ENCODE measurements at regions not wholly inside any gene's neighbourhood (a gene's known extent, or its start where the extent isn't known, plus 50 kb on each side); places are given as distances from the start of the nearest gene placed in this dataset.

DNA sequence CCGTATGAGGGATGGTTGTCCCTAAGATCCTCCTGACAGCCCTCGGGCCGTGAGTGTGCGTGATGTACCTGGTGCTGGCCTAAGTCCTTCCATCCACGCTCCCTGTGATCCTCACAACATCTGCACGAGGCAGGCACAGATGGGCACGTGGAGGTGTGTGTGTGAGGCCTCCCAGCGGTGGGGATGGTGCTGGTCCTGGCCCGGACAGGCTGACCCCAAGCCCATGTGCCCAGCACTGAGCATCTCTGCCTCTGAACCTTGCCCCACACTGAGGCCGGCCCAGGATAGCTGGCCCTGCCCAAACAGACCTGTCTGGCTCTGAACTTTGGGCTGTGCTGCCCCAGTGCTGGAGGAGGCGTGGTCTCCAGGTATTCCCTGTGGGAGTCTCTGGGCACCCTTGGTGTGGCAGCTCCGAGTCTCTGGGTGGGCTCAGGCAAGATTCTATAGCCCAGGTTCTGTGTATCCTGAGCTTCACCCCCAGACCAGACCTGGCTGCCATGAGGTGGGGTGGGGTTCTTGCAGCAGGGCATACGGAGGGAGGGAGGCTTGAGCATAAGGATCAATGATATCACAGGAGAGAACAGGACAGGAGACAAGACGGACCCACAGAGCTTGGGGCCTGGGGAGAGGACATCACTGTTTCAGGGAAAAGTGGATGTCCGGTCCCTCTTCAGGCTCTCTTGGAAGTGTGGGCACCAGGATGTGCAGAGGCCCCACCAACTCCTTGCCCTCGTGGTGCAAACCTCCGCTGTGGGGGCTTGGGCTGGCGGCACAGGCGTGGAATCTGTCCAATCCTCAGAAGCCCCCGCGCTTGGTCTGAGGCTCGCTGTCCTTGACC, 881.8 kb downstream of the BRD1 start (continued):
- TF ChIP-seq, protein P1, sequence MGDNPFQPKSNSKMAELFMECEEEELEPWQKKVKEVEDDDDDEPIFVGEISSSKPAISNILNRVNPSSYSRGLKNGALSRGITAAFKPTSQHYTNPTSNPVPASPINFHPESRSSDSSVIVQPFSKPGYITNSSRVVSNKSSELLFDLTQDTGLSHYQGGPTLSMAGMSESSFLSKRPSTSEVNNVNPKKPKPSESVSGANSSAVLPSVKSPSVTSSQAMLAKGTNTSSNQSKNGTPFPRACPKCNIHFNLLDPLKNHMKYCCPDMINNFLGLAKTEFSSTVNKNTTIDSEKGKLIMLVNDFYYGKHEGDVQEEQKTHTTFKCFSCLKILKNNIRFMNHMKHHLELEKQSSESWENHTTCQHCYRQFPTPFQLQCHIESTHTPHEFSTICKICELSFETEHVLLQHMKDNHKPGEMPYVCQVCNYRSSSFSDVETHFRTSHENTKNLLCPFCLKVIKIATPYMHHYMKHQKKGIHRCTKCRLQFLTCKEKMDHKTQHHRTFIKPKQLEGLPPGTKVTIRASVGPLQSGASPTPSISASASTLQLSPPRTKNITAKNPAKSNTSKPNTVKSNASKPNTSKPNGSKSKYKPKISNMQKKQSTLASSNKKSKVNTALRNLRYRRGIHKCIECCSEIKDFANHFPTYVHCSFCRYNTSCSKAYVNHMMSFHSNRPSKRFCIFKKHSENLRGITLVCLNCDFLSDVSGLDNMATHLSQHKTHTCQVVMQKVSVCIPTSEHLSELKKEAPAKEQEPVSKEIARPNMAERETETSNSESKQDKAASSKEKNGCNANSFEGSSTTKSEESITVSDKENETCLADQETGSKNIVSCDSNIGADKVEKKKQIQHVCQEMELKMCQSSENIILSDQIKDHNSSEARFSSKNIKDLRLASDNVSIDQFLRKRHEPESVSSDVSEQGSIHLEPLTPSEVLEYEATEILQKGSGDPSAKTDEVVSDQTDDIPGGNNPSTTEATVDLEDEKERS (tag by site-specific recombination; IDR thresholded peaks at IDR 0.05), result no peak
- TF ChIP-seq KLF9 (tag by site-specific recombination; IDR thresholded peaks at IDR 0.05; ENCODE audit: low read depth), result no peak
- TF ChIP-seq ZNF555 (tag by site-specific recombination; conservative IDR thresholded peaks at IDR 0.05), result no peak
- TF ChIP-seq, protein P2, sequence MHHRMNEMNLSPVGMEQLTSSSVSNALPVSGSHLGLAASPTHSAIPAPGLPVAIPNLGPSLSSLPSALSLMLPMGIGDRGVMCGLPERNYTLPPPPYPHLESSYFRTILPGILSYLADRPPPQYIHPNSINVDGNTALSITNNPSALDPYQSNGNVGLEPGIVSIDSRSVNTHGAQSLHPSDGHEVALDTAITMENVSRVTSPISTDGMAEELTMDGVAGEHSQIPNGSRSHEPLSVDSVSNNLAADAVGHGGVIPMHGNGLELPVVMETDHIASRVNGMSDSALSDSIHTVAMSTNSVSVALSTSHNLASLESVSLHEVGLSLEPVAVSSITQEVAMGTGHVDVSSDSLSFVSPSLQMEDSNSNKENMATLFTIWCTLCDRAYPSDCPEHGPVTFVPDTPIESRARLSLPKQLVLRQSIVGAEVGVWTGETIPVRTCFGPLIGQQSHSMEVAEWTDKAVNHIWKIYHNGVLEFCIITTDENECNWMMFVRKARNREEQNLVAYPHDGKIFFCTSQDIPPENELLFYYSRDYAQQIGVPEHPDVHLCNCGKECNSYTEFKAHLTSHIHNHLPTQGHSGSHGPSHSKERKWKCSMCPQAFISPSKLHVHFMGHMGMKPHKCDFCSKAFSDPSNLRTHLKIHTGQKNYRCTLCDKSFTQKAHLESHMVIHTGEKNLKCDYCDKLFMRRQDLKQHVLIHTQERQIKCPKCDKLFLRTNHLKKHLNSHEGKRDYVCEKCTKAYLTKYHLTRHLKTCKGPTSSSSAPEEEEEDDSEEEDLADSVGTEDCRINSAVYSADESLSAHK (tag by site-specific recombination; IDR thresholded peaks at IDR 0.05), result no peak
- no peak for TF ChIP-seq ZNF2 (tag by site-specific recombination; IDR thresholded peaks at IDR 0.05)
- TF ChIP-seq SP3 (tag by site-specific recombination; IDR thresholded peaks at IDR 0.05), result no peak
- no peak for TF ChIP-seq ZNF37A (tag by site-specific recombination; IDR thresholded peaks at IDR 0.05)
- TF ChIP-seq ZFP3 (tag by site-specific recombination; IDR thresholded peaks at IDR 0.05; ENCODE audit: low read depth), result no peak
- TF ChIP-seq SP7 (tag by site-specific recombination; IDR thresholded peaks at IDR 0.05), result no peak
- TF ChIP-seq ZNF629 (tag by site-specific recombination; IDR thresholded peaks at IDR 0.05), result no peak

DNA sequence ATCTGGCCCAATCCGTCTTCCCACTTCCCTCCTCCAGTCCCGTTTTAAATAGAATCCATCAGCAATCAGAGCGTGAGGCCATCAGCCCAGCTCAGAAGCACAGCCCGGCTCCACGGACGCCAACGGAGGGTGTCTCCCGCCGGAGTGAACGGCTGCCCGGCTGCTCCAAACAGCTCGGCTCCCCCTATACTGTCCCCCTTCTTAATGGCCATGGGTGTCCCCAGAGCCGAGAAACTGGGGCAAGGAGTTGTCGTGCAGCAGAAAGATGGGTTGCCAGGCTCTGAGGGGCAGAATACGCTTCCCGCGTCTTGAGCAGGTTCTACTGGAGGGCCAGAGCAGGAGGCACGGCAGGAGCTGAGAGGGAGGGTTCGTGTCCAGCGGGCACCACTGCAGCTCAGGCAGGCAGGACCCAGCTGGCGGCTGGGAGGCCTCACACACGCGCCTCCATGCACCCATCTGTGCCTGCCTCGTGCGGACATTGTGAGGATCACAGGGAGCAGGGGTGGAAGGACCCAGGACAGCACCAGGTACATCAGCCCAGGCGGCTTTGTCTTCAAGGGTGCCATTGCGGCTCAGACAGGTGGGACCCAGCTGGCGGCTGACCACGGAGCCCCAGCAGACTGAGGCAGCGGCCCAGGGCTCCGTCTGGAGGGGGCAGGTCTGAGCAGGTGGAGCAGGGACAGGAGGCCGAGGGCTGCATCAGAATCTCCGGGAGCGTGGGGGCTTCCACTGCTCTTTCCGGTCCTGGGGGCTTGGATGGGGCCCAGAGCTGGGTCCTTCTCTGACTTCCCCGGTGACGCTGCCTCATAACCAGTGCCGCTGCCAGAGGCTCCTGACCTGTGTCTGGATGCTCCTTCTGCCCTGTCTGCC, 882.7 kb downstream of the BRD1 start:
- Histone ChIP-seq H3K9me3 (ENCODE audit: control insufficient read depth, insufficient read depth, low read depth, low read length) (no peaks in the 10 kb centered on the region), H3K4me3 (ENCODE audit: low read depth, low read length) (no peak overlapping the region), H3K27ac (ENCODE audit: extremely low read depth, low read depth, low read length) (no peak overlapping the region), H3K36me3 (ENCODE audit: control insufficient read depth in 2 of 2, insufficient read depth in 1 of 2, low read length in 2 of 2) (no peaks in the 10 kb centered on the region), H3K4me1 (ENCODE audit: control insufficient read depth, insufficient read depth, low read length) (no peaks in the 10 kb centered on the region)
- ChIA-PET CTCF (interaction anchor here (0.6 to 1.2 kb wide), 3 partner anchors 9 to 960 kb away, joined by 3 to 4 read pairs (median 3); no protein-coding TSS in a partner anchor), POLR2A (no interaction called here)
- TF ChIP-seq GLIS2 (tag by site-specific recombination; IDR thresholded peaks at IDR 0.05) (no peak), ZNF366 (tag by site-specific recombination; conservative IDR thresholded peaks at IDR 0.05) (no peak)

DNA sequence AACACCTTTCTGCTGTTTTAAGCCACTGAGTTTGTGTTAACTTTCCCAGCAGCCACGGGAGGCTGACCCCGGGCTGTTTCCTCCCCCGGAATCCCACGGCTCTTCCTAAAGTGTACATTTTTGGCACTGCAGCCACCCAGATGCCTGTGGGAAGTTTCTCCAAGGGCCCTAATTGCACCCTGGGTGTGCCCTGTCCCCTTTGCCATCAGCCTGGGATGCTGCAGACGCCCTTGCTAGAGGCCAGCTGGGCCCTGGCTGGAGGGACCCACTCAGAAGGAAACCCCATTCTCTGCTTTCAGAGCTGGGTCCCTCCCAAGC, 883.3 kb downstream of the BRD1 start:
- Histone ChIP-seq H3K36me3 (ENCODE audit: control insufficient read depth in 2 of 2, insufficient read depth in 1 of 2, low read length in 2 of 2) (no peaks in the 10 kb centered on the region), H3K4me3 (ENCODE audit: low read depth, low read length) (no peak overlapping the region), H3K9me3 (ENCODE audit: control insufficient read depth, insufficient read depth, low read depth, low read length) (no peaks in the 10 kb centered on the region), H3K4me1 (ENCODE audit: control insufficient read depth, insufficient read depth, low read length) (no peaks in the 10 kb centered on the region), H3K27ac (ENCODE audit: extremely low read depth, low read depth, low read length) (no peak overlapping the region)
- POLR2A ChIA-PET, result no interaction called here
- TF ChIP-seq KLF8 (tag by site-specific recombination; IDR thresholded peaks at IDR 0.05) (no peak), ZNF555 (tag by site-specific recombination; conservative IDR thresholded peaks at IDR 0.05) (no peak), ZNF391 (tag by site-specific recombination; IDR thresholded peaks at IDR 0.05; ENCODE audit: borderline replicate concordance, low read depth) (no peak), ZNF623 (tag by site-specific recombination; IDR thresholded peaks at IDR 0.05) (no peak), OVOL3 (tag by site-specific recombination; IDR thresholded peaks at IDR 0.05) (no peak), SCRT1 (tag by site-specific recombination; IDR thresholded peaks at IDR 0.05; ENCODE audit: borderline replicate concordance) (no peak), ZNF24 (tag by site-specific recombination; IDR thresholded peaks at IDR 0.05) (no peak), ZNF2 (tag by site-specific recombination; IDR thresholded peaks at IDR 0.05) (no peak)
- TF ChIP-seq, protein P3, sequence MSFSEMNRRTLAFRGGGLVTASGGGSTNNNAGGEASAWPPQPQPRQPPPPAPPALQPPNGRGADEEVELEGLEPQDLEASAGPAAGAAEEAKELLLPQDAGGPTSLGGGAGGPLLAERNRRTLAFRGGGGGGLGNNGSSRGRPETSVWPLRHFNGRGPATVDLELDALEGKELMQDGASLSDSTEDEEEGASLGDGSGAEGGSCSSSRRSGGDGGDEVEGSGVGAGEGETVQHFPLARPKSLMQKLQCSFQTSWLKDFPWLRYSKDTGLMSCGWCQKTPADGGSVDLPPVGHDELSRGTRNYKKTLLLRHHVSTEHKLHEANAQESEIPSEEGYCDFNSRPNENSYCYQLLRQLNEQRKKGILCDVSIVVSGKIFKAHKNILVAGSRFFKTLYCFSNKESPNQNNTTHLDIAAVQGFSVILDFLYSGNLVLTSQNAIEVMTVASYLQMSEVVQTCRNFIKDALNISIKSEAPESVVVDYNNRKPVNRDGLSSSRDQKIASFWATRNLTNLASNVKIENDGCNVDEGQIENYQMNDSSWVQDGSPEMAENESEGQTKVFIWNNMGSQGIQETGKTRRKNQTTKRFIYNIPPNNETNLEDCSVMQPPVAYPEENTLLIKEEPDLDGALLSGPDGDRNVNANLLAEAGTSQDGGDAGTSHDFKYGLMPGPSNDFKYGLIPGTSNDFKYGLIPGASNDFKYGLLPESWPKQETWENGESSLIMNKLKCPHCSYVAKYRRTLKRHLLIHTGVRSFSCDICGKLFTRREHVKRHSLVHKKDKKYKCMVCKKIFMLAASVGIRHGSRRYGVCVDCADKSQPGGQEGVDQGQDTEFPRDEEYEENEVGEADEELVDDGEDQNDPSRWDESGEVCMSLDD (tag by site-specific recombination; IDR thresholded peaks at IDR 0.05), result no peak
- TF ChIP-seq, protein P4, sequence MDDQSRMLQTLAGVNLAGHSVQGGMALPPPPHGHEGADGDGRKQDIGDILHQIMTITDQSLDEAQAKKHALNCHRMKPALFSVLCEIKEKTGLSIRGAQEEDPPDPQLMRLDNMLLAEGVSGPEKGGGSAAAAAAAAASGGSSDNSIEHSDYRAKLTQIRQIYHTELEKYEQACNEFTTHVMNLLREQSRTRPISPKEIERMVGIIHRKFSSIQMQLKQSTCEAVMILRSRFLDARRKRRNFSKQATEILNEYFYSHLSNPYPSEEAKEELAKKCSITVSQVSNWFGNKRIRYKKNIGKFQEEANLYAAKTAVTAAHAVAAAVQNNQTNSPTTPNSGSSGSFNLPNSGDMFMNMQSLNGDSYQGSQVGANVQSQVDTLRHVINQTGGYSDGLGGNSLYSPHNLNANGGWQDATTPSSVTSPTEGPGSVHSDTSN (CRISPR knock-in tag; IDR thresholded peaks at IDR 0.05), result no peak
- CTCF ChIA-PET, result interaction anchor here (0.7 to 1.9 kb wide), 9 partner anchors 9 to 887 kb away, joined by 3 to 8 read pairs (median 4); no protein-coding TSS in a partner anchor
